ENCODE measurements at regions not wholly inside any gene's neighbourhood (a gene's known extent, or its start where the extent isn't known, plus 50 kb on each side); places are given as distances from the start of the nearest gene placed in this dataset.

DNA sequence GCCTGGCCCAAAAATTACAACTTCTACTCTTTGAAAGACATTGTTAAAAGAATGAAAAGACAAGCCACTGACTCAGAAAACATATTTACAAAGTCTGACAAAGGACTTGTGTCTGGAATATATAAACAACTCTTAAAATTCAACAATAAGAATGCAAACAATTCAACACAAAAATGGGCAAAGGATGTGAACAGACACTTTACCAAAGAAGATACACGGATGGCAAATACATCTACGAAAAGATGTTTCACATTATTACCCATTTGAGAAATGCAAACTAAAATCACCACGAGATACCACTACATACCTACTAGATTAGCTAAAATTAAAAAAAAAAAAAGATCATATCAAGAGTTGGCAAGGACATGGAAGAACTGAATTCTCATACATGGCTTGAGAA is 80.8 kb upstream of the METRNL start:
- TF ChIP-seq, protein P1, sequence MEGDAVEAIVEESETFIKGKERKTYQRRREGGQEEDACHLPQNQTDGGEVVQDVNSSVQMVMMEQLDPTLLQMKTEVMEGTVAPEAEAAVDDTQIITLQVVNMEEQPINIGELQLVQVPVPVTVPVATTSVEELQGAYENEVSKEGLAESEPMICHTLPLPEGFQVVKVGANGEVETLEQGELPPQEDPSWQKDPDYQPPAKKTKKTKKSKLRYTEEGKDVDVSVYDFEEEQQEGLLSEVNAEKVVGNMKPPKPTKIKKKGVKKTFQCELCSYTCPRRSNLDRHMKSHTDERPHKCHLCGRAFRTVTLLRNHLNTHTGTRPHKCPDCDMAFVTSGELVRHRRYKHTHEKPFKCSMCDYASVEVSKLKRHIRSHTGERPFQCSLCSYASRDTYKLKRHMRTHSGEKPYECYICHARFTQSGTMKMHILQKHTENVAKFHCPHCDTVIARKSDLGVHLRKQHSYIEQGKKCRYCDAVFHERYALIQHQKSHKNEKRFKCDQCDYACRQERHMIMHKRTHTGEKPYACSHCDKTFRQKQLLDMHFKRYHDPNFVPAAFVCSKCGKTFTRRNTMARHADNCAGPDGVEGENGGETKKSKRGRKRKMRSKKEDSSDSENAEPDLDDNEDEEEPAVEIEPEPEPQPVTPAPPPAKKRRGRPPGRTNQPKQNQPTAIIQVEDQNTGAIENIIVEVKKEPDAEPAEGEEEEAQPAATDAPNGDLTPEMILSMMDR (IDR thresholded peaks at IDR 0.05) = no peak
- intact Hi-C loops (cut with micrococcal nuclease) = no loop called here
- CTCF ChIA-PET = no interaction called here

DNA sequence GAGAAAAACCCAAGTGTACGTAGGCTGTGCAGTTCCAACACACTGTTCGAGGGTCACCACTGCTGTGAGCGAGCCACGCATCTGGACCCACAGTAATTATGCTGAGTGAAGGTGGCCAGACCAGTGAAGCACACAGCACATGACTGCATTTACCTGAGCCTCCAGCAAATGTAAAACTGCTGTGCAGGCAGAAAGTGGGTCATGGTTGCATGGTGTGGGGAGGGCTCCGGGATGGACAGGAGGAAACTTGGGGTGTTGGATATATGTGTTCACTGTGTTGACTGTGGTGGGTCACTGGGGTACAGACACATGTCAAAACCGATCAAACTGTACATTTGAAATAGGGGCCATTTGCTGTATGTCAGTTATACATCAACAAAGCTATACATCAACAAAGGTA is 78.7 kb upstream of the METRNL start:
- Mint-ChIP-seq H3K27me3 (no peaks in the 10 kb centered on the region), H3K4me3 (no peak overlapping the region), H3K9me3 (no peaks in the 10 kb centered on the region), H3K36me3 (ENCODE audit: low read depth) (peaks cover 9% of the 10 kb centered on the region), H3K4me1 (no peaks in the 10 kb centered on the region), H3K27ac (no peak overlapping the region)
- no peak for DNase-seq
- intact Hi-C loops (cut with micrococcal nuclease) = no loop called here
- ATAC-seq (ENCODE audit: low read depth) = no peak
- ChIA-PET CTCF (no interaction called here), POLR2A (interaction anchor here (0.6 kb wide), 1 partner anchor 314 kb away, joined by 3 read pairs; no protein-coding TSS in a partner anchor)
- TF ChIP-seq, protein P1 (IDR thresholded peaks at IDR 0.05) = no peak

More for the DNA sequence above, 80.8 kb upstream of the METRNL start:
- Mint-ChIP-seq H3K9me3 (peaks cover 8% of the 10 kb centered on the region), H3K36me3 (ENCODE audit: low read depth) (peaks cover 8% of the 10 kb centered on the region), H3K27me3 (no peaks in the 10 kb centered on the region), H3K27ac (no peak overlapping the region), H3K4me1 (no peaks in the 10 kb centered on the region), H3K4me3 (no peak overlapping the region)
- POLR2A ChIA-PET = no interaction called here
- no peak for ATAC-seq (ENCODE audit: low read depth)
- DNase-seq = no peak

DNA sequence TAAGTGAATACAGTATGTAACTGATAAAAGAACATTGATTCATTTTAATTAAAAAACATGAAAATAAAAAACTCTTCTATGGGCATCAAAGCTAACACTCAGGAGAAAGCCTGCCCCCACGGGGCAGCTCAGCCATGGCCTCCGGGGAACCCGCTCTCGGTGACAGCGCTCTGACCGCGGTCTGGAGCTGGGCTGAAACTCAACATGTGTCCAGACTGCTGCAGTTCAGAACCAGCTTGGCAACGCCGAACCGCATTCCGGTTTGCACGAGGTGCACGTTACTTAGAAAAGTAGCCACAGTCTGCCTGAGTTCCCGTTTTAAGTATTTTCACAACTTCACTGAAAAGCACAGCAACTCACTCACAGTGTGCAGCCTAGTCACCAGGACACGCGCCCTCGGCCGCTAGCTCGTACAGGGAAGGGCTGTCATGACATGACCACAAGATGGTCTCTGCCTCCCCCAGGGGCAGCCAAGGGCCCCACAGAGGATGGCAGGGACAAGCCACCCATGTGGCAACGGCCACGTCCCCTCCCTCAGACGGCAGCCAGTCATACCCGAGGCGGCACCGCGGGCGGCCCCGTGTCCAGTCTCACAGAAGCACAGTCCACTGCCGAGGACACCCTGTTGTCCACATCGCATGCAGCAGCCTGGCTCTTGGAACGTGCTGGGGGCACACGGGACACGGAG is 77.1 kb upstream of the METRNL start:
- DNase-seq (no peak), ATAC-seq (ENCODE audit: low read depth) (no peak)
- H3K9me3 Mint-ChIP-seq = no peaks in the 10 kb centered on the region
- H3K27me3 Mint-ChIP-seq = no peaks in the 10 kb centered on the region
- peaks cover 9% of the 10 kb centered on the region for H3K36me3 Mint-ChIP-seq (ENCODE audit: low read depth)
- H3K4me3 Mint-ChIP-seq = no peak overlapping the region
- no peak overlapping the region for H3K27ac Mint-ChIP-seq
- ChIA-PET CTCF (no interaction called here), POLR2A (no interaction called here)
- intact Hi-C loops (cut with micrococcal nuclease) = no loop called here
- TF ChIP-seq, protein P1 (IDR thresholded peaks at IDR 0.05) = no peak
- H3K4me1 Mint-ChIP-seq = no peaks in the 10 kb centered on the region

DNA sequence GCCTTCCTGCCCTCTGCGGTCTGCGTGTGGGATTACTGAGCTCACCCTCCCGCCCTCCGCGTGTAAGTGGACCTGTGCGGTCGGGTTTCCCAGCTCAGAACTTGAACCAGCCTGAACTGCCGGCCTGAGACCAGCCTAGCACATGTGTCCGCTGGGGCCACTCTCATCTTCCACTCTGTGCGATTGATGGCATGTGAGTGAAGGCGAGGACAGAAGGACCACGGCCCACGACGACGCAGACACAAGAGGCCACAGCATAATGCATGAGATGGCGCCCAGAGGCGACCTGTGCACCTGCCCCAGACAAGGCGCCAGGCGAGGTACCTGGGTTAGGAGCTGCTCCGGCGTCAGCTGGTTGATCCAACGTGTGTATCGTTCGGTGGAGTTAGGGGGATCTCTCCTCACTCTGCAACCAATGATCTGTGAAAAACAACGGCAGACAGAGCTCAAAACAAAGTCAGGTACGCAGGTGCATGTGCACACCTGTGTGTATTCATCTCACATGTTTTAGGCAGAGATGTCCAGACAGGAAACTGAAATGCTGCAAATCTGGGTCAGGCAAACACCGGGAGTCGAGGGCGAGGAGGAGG is 74.5 kb upstream of the METRNL start:
- TF ChIP-seq, protein P1 (IDR thresholded peaks at IDR 0.05) = no peak
- Mint-ChIP-seq H3K9me3 (no peaks in the 10 kb centered on the region), H3K4me3 (no peak overlapping the region), H3K4me1 (no peaks in the 10 kb centered on the region), H3K36me3 (ENCODE audit: low read depth) (peaks cover 9% of the 10 kb centered on the region), H3K27ac (no peak overlapping the region), H3K27me3 (no peaks in the 10 kb centered on the region)
- ATAC-seq (ENCODE audit: low read depth) = no peak
- ChIA-PET CTCF (no interaction called here), POLR2A (no interaction called here)
- intact Hi-C loops (cut with micrococcal nuclease) = no loop called here
- no peak for DNase-seq

DNA sequence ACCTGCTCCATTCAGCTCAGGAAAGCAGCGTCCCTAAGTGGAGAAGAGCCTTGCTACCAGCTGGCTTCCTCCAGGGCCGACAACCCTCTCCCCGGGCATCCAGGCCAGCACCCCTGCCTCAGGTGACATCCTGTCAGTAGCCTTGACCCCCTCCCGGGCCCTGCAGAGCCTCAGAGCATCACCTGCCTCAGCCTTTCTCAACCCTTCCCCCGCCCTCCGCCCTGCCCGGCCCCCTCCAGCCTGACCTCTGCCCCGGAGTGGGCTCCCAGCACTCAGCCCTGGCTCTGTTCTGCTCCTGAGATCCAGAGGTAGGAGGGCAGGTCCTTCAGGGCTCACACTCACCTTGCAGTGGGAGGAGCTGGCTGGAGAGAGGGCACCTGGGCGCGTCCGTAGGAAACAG is 73.8 kb upstream of the METRNL start:
- TF ChIP-seq, protein P1 (IDR thresholded peaks at IDR 0.05) = no peak
- Mint-ChIP-seq H3K27ac (no peak overlapping the region), H3K36me3 (ENCODE audit: low read depth) (peaks cover 7% of the 10 kb centered on the region), H3K4me3 (no peak overlapping the region), H3K4me1 (no peaks in the 10 kb centered on the region), H3K27me3 (no peaks in the 10 kb centered on the region), H3K9me3 (no peaks in the 10 kb centered on the region)
- POLR2A ChIA-PET = no interaction called here
- intact Hi-C loops (cut with micrococcal nuclease) = no loop called here
- CTCF ChIA-PET = no interaction called here
- no peak for ATAC-seq (ENCODE audit: low read depth)
- no peak for DNase-seq

Measured in activated B cell treated with CpG ODN at 0.5 μM for 24 hours (primary cell).